AG04450 (cell line): ENCODE measurements at regions not wholly inside any gene's neighbourhood (a gene's known extent, or its start where the extent isn't known, plus 50 kb on each side); places are given as distances from the start of the nearest gene placed in this dataset.

ENCODE experiments used
- CTCF ChIA-PET: fragments of 300-600, 350-600 bp; formaldehyde crosslinking; extraction: SDS; loops from one replicate; lab custom pipeline; 2022; ENCODE audit warnings: antibody characterized with exemption, inconsistent platforms; lab: Charles Lee
- POLR2A ChIA-PET: fragments of 350-600 bp; formaldehyde crosslinking; extraction: SDS; loops from one replicate; lab custom pipeline; 2021; ENCODE audit warnings: antibody characterized with exemption, inconsistent platforms; lab: Yijun Ruan, JAX
- DNase-seq: peaks from one replicate; pipeline ENCODE4 v3.0.0-alpha.2; 2011; ENCODE audit warnings: low read depth, low spot score
- H3K27ac ChIP-seq: one replicate; pipeline ENCODE4 v1.5.1; 2012; ENCODE audit warnings: low read depth, low read length, control low read depth
- H3K27me3 ChIP-seq: one replicate; pipeline ENCODE4 v1.6.0; 2012; ENCODE audit warnings: low read length; ENCODE audit not compliant: control insufficient read depth, insufficient read depth
- H3K4me3 ChIP-seq: 2 replicates; pipeline ENCODE4 v1.5.1; 2011; ENCODE audit warnings: mild to moderate bottlenecking, low read depth, low read length, control low read depth
- H3K9me3 ChIP-seq: 2 replicates; pipeline ENCODE4 v1.5.1; 2012; ENCODE audit warnings: low read length; ENCODE audit not compliant: control insufficient read depth, insufficient read depth
- TF ChIP-seq, protein P1 (sequence below): IDR thresholded peaks from 2 replicates; pipeline ENCODE4 v1.5.1; 2011; ENCODE audit warnings: low read depth, low read length, control low read depth, inconsistent platforms

DNA sequence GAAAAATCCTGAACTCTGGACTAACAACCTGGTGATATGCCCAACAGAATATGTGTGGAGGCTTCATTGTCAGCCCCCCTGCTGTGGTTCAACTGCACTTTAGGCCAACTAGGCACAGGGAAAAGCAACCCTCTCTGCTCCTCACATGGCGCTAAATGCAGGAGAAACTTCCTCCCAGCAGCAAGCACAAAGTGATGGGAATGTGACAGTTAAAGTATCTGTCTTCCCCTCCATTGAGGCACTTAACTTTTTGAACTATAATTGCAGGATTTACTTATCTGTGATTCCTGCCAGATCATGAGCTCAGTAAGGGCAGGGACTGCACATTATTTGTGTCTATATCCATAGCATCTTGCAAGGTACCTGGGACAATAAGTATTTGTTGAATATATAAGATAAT lies 981.2 kb upstream of the KLHL29 start:
- CTCF ChIA-PET = no interaction called here
- TF ChIP-seq, protein P1, sequence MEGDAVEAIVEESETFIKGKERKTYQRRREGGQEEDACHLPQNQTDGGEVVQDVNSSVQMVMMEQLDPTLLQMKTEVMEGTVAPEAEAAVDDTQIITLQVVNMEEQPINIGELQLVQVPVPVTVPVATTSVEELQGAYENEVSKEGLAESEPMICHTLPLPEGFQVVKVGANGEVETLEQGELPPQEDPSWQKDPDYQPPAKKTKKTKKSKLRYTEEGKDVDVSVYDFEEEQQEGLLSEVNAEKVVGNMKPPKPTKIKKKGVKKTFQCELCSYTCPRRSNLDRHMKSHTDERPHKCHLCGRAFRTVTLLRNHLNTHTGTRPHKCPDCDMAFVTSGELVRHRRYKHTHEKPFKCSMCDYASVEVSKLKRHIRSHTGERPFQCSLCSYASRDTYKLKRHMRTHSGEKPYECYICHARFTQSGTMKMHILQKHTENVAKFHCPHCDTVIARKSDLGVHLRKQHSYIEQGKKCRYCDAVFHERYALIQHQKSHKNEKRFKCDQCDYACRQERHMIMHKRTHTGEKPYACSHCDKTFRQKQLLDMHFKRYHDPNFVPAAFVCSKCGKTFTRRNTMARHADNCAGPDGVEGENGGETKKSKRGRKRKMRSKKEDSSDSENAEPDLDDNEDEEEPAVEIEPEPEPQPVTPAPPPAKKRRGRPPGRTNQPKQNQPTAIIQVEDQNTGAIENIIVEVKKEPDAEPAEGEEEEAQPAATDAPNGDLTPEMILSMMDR = no peak
- Histone ChIP-seq H3K27me3 (no peaks in the 10 kb centered on the region), H3K4me3 (no peak overlapping the region), H3K27ac (no peak overlapping the region), H3K9me3 (peaks cover 9% of the 10 kb centered on the region)
- POLR2A ChIA-PET = no interaction called here
- DNase-seq = no peak

DNA sequence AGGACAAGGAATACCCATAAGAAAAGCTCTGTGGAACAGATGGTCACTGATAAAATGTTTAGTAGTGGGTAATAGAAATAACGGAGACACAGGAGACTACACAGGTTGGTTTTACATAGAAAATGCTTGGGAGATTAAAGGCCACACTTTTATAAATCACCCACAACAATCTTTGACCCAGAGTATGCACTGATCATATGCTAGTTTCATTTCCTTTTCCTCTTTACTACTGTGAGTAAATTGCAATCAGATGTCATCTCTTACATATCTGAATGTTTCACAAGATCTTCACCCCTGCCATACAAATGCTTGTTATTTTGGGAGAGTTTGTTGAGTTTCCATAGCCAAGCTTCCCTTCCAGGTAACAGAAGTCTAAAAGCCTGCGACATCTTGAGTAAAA lies 978.4 kb upstream of the KLHL29 start:
- TF ChIP-seq, protein P1 = no peak
- ChIA-PET POLR2A (no interaction called here), CTCF (no interaction called here)
- Histone ChIP-seq H3K9me3 (peaks cover 9% of the 10 kb centered on the region), H3K27me3 (no peaks in the 10 kb centered on the region), H3K4me3 (no peak overlapping the region), H3K27ac (no peak overlapping the region)
- DNase-seq = no peak

DNA sequence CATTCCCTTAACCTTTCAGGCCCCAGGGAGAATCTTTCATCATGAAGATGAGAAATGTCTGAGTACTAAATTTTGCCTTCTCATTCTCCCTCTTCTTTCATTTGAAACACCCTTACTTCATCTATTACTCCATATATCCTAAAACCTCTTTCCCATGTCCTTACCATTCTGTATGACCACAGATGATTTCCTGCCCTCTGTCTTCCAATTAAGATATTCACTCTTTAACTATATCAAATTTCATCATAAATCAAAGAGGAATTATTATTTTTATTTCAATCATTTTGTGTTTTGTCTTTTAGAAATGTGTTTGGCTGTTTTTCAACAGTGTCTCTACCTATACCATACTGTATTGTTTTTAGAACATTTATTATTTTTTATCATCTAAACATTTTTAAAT lies 964.9 kb upstream of the KLHL29 start:
- H3K27me3 ChIP-seq = no peaks in the 10 kb centered on the region
- POLR2A ChIA-PET = no interaction called here
- no peak overlapping the region for H3K27ac ChIP-seq
- peaks cover 4% of the 10 kb centered on the region; the same call in 1 of the 2 replicates for H3K9me3 ChIP-seq
- TF ChIP-seq, protein P1 = no peak
- no peak for DNase-seq
- no peak overlapping the region for H3K4me3 ChIP-seq
- CTCF ChIA-PET = no interaction called here

DNA sequence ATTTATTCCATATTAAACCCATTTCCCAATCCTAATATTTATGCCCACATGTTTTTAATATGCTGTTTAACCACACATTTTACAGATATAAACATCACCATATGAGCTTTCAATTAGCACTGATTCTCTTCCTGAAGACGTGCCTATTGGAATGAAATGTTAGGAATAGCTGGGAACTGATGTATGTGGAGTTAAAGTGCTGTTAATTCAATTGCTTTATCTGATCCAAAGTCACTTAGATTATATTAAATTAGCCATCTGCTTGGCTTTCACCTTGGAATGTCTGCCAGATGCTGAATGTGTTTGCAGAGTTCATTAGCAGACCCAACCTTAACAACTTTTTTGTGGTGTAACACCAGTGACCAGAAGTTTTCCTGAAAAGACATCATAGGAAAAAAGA lies 942.9 kb upstream of the KLHL29 start:
- TF ChIP-seq, protein P1 = no peak
- no peaks in the 10 kb centered on the region for H3K27me3 ChIP-seq
- no peak overlapping the region for H3K27ac ChIP-seq
- H3K4me3 ChIP-seq = no peak overlapping the region
- peaks cover 6% of the 10 kb centered on the region for H3K9me3 ChIP-seq
- CTCF ChIA-PET = no interaction called here
- DNase-seq = no peak
- POLR2A ChIA-PET = no interaction called here

DNA sequence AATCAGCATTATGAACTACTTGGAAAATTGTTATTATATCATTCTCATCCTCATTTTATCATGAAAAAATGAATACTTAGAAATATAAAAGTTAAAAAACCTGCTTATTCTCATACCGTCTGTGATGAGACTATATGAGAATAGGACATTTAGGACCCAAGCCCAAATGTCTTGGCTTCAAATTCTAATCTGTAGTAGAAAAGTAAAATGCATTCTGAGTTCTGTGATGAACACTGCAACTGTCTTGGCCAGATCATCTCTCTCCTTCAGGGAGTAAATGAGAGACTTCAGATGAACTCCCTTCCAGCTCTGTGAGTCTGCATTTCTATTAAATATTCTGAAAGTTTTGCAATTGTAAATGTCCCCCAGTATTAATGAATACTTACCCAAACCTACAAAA lies 940.7 kb upstream of the KLHL29 start:
- H3K4me3 ChIP-seq = no peak overlapping the region
- TF ChIP-seq, protein P1 = no peak
- no peak for DNase-seq
- ChIA-PET CTCF (no interaction called here), POLR2A (no interaction called here)
- H3K27ac ChIP-seq = no peak overlapping the region
- no peaks in the 10 kb centered on the region for H3K27me3 ChIP-seq
- no peaks in the 10 kb centered on the region for H3K9me3 ChIP-seq
